ENCODE measurements at regions not wholly inside any gene's neighbourhood (a gene's known extent, or its start where the extent isn't known, plus 50 kb on each side); places are given as distances from the start of the nearest gene placed in this dataset.

GRCh38 chr1:56331207-56331891 is 248.0 kb downstream of the PLPP3 start (continued):
- TF ChIP-seq SIX4 (CRISPR knock-in tag; IDR thresholded peaks at IDR 0.05), result no peak
- TF ChIP-seq STAG1 (CRISPR knock-in tag; IDR thresholded peaks at IDR 0.05), result 0 out of 2 replicates have a peak, but pooled peaks have one; percentile 2
- TF ChIP-seq CHD4 (IDR thresholded peaks at IDR 0.05; ENCODE audit: borderline replicate concordance, low read length), result peak; percentile 79; the same call in 1 of the 2 replicates
- 0 out of 2 replicates have a peak, but pooled peaks have one; percentile 6 for TF ChIP-seq ZNF580 (CRISPR knock-in tag; IDR thresholded peaks at IDR 0.05; ENCODE audit: borderline replicate concordance, low read depth)
- no peak for TF ChIP-seq ZNF891 (CRISPR knock-in tag; IDR thresholded peaks at IDR 0.05)
- TF ChIP-seq ZNF569 (CRISPR knock-in tag; IDR thresholded peaks at IDR 0.05; ENCODE audit: borderline replicate concordance), result 0 out of 2 replicates have a peak, but pooled peaks have one; percentile 35
- TF ChIP-seq CBX2 (IDR thresholded peaks at IDR 0.05; ENCODE audit: low read depth, low read length), result no peak
- no peak for TF ChIP-seq CBX2 (CRISPR knock-in tag; IDR thresholded peaks at IDR 0.05; ENCODE audit: low read depth)
- TF ChIP-seq CENPBD1 (CRISPR knock-in tag; IDR thresholded peaks at IDR 0.05; ENCODE audit: borderline replicate concordance, low read depth), result no peak
- peak; percentile 92 for TF ChIP-seq ASH2L (IDR thresholded peaks at IDR 0.05; ENCODE audit: insufficient read length, low read depth, low read length)
- TF ChIP-seq EP300 (IDR thresholded peaks at IDR 0.05; ENCODE audit: low read depth in 2 of 2, low read length in 2 of 2), result peak in 1 of 2 experiments; percentile 3; a peak in 1 of 4 replicates
- no peak for TF ChIP-seq EP300 (CRISPR knock-in tag; IDR thresholded peaks at IDR 0.05; ENCODE audit: borderline replicate concordance)
- TF ChIP-seq MED8 (CRISPR knock-in tag; IDR thresholded peaks at IDR 0.05; ENCODE audit: insufficient replicate concordance), result no peak
